Naive thymus-derived CD8-positive, alpha-beta T cell (primary cell): ENCODE measurements at regions not wholly inside any gene's neighbourhood (a gene's known extent, or its start where the extent isn't known, plus 50 kb on each side); places are given as distances from the start of the nearest gene placed in this dataset.

Experiments
- ATAC-seq, 2 donors: fragments of 150-1000 bp; cut with Tn5 transposase in 1 of 2; sonication (Bioruptor Pico), chemical (Tn5 transposase) in 1 of 2; 1 replicate in 1 of 2; 2 replicates in 1 of 2; pipeline ENCODE4 v1.10.0; 2021; ENCODE audit warnings: mild to moderate bottlenecking in 2 of 2, moderate library complexity in 2 of 2
- POLR2A ChIA-PET: fragments of 350-600 bp; sonication (Branson Sonifier 250); formaldehyde crosslinking; loops from one replicate; lab custom pipeline; 2021; ENCODE audit warnings: antibody characterized with exemption; lab: Charles Lee
- DNase-seq, 10 donors: peaks; one replicate each; pipeline versions ENCODE4 v3.0.0 to v3.0.0-alpha.2; 2020 to 2022
- H3K27ac Mint-ChIP-seq, 10 donors: one replicate each; pipeline ENCODE4 v1.8.0; 2020 to 2022; ENCODE audit warnings: mild to moderate bottlenecking in 10 of 10, mixed read lengths in 10 of 10, moderate library complexity in 4 of 10, inconsistent platforms in 1 of 10
- H3K27me3 Mint-ChIP-seq, 5 donors: one replicate each; pipeline ENCODE4 v1.8.0; 2021 to 2022; ENCODE audit warnings: mixed read lengths in 5 of 5
- H3K36me3 Mint-ChIP-seq, 3 donors: one replicate each; pipeline ENCODE4 v1.8.0; 2020 to 2022; ENCODE audit warnings: mixed read lengths in 3 of 3, mild to moderate bottlenecking in 2 of 3, inconsistent platforms in 1 of 3
- H3K4me1 Mint-ChIP-seq, 4 donors: one replicate each; pipeline ENCODE4 v1.8.0; 2021 to 2022; ENCODE audit warnings: mixed read lengths in 4 of 4
- H3K4me3 Mint-ChIP-seq, 10 donors: one replicate each; pipeline ENCODE4 v1.8.0; 2020 to 2022; ENCODE audit warnings: mild to moderate bottlenecking in 10 of 10, mixed read lengths in 10 of 10, moderate library complexity in 6 of 10, inconsistent platforms in 1 of 10
- H3K9me3 Mint-ChIP-seq, 9 donors: one replicate each; pipeline ENCODE4 v1.8.0; 2020 to 2022; ENCODE audit warnings: mixed read lengths in 9 of 9, mild to moderate bottlenecking in 3 of 9, inconsistent platforms in 1 of 9, moderate library complexity in 1 of 9

GRCh38 chr11:45095691-45096010 lies 50.8 kb upstream of the PRDM11 start:
- POLR2A ChIA-PET = interaction anchor here (1.1 kb wide), 1 partner anchor 15 kb away, joined by 3 read pairs; no protein-coding TSS in a partner anchor
- H3K27ac Mint-ChIP-seq = no peak overlapping the region
- peaks cover 0 to 12% (median 6%) of the 10 kb centered on the region in 5 donors for H3K27me3 Mint-ChIP-seq

DNA sequence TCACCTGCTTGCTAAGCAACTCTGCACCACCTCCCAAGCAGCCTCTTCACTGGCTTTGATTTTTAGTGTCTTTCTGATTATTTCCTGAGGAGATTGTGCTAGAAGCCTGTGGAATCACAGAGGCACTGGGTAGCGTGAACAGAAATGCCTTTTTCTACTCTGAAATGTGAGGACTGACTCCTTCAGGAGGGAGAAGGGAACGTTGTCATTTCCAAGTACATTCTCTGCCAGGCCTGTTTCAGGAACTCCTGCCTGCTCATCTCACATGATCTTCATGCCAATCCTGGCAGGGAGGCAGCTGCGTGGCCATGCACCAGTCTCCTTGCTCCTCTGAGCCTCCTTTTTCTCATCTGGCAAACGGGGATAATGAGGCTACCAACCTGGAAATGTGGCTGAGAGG lies 49.8 kb upstream of the PRDM11 start:
- H3K4me3 Mint-ChIP-seq = no peak overlapping the region
- peaks cover 0 to 2% (median 0%) of the 10 kb centered on the region in 3 donors for H3K36me3 Mint-ChIP-seq
- ATAC-seq = no peak
- H3K27ac Mint-ChIP-seq = no peak overlapping the region
- DNase-seq = no peak
- H3K4me1 Mint-ChIP-seq = peaks cover 16 to 42% (median 31%) of the 10 kb centered on the region in 4 donors
- no peaks in the 10 kb centered on the region for H3K9me3 Mint-ChIP-seq
- peaks cover 0 to 12% (median 6%) of the 10 kb centered on the region in 5 donors for H3K27me3 Mint-ChIP-seq
- POLR2A ChIA-PET = no interaction called here

More at GRCh38 chr11:45095691-45096010, 50.8 kb upstream of the PRDM11 start:
- ATAC-seq (no peak), DNase-seq (no peak)
- Mint-ChIP-seq H3K4me1 (peaks cover 16 to 41% (median 27%) of the 10 kb centered on the region in 4 donors), H3K4me3 (no peak overlapping the region), H3K9me3 (no peaks in the 10 kb centered on the region), H3K36me3 (peaks cover 0 to 2% (median 0%) of the 10 kb centered on the region in 3 donors)
